Activated T-helper 17 cell treated with anti-CD3 and anti-CD28 coated beads, Interleukin-2, amount 50 U/mL, for 72 hours (primary cell): ENCODE measurements at regions not wholly inside any gene's neighbourhood (a gene's known extent, or its start where the extent isn't known, plus 50 kb on each side); places are given as distances from the start of the nearest gene placed in this dataset.

Source experiments
- ATAC-seq: fragments of 150-1000 bp; cut with Tn5 transposase; replicated peaks from 2 replicates; pipeline ENCODE4 v1.10.0; 2021; ENCODE audit warnings: mild to moderate bottlenecking, moderate library complexity
- H3K27ac Mint-ChIP-seq: one replicate; pipeline ENCODE4 v1.8.0; 2022; ENCODE audit warnings: mixed read lengths
- H3K27me3 Mint-ChIP-seq: one replicate; pipeline ENCODE4 v1.8.0; 2022; ENCODE audit warnings: mixed read lengths
- H3K36me3 Mint-ChIP-seq: one replicate; pipeline ENCODE4 v1.8.0; 2022; ENCODE audit warnings: low read depth, mild to moderate bottlenecking, mixed read lengths
- H3K4me1 Mint-ChIP-seq: one replicate; pipeline ENCODE4 v1.8.0; 2022; ENCODE audit warnings: mixed read lengths
- H3K4me3 Mint-ChIP-seq: one replicate; pipeline ENCODE4 v1.8.0; 2022; ENCODE audit warnings: mild to moderate bottlenecking, mixed read lengths
- H3K9me3 Mint-ChIP-seq: one replicate; pipeline ENCODE4 v1.8.0; 2022; ENCODE audit warnings: mixed read lengths

DNA sequence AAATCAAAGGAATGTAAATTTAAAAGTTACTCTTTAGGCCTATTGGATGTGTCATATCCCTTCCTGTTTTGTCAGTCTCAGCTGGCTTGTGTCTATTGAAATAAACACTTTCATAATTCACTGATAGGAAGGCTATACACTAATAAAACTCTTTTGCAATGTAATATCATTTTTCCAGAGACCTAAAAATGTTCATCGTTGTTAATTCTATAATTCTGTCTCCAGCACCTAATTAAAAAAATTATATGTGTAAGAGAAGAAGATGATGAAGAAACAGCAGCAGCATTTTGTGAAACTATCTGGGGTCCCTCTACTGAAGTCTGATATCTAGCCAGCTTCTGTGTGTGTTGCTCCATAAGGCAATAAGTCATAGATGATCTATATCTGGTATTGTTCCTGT is 602.7 kb downstream of the ETV1 start:
- no peak for ATAC-seq
- Mint-ChIP-seq H3K4me3 (no peak overlapping the region), H3K4me1 (no peaks in the 10 kb centered on the region), H3K27ac (no peak overlapping the region), H3K36me3 (no peaks in the 10 kb centered on the region), H3K27me3 (peaks cover 3% of the 10 kb centered on the region), H3K9me3 (no peaks in the 10 kb centered on the region)

DNA sequence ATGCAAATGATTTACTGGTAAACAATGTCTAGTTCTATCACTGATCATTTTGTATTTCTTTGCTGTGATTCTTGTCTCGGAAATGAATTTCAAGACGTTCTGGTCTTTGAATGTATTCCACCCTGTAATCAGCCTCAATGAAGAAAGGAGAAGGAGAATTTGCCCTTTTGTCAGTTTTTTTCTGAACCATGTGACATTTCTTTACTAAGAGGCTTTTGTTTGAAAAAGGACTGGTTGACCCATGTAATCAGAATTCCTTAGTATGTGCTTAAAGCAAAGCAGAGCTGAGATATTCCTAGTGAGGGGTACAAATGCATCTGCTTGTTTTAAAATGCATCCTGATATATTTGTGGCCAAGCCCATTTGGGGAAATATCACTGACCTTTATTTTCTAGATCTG is 581.6 kb downstream of the ETV1 start:
- Mint-ChIP-seq H3K27ac (no peak overlapping the region), H3K9me3 (no peaks in the 10 kb centered on the region), H3K4me3 (no peak overlapping the region), H3K36me3 (no peaks in the 10 kb centered on the region), H3K4me1 (no peaks in the 10 kb centered on the region), H3K27me3 (no peaks in the 10 kb centered on the region)
- ATAC-seq = no peak

- Mint-ChIP-seq H3K9me3 (no peaks in the 10 kb centered on the region), H3K27ac (no peak overlapping the region)
- no peak for ATAC-seq
Measured at GRCh38 chr7:13411151-13411550, 578.3 kb downstream of the ETV1 start.

GRCh38 chr7:13411636-13412035 is 577.8 kb downstream of the ETV1 start:
- Mint-ChIP-seq H3K4me1 (no peaks in the 10 kb centered on the region), H3K4me3 (no peak overlapping the region), H3K36me3 (no peaks in the 10 kb centered on the region), H3K27ac (no peak overlapping the region), H3K27me3 (no peaks in the 10 kb centered on the region), H3K9me3 (no peaks in the 10 kb centered on the region)
- no peak for ATAC-seq

More at GRCh38 chr7:13411151-13411550, 578.3 kb downstream of the ETV1 start:
- Mint-ChIP-seq H3K4me3 (no peak overlapping the region), H3K27me3 (no peaks in the 10 kb centered on the region), H3K36me3 (no peaks in the 10 kb centered on the region), H3K4me1 (no peaks in the 10 kb centered on the region)

- Mint-ChIP-seq H3K4me1 (no peaks in the 10 kb centered on the region), H3K9me3 (peaks cover 4% of the 10 kb centered on the region), H3K4me3 (no peak overlapping the region), H3K36me3 (no peaks in the 10 kb centered on the region), H3K27ac (no peak overlapping the region), H3K27me3 (no peaks in the 10 kb centered on the region)
- no peak for ATAC-seq
Measured at GRCh38 chr7:13414181-13414580, 575.3 kb downstream of the ETV1 start.

DNA sequence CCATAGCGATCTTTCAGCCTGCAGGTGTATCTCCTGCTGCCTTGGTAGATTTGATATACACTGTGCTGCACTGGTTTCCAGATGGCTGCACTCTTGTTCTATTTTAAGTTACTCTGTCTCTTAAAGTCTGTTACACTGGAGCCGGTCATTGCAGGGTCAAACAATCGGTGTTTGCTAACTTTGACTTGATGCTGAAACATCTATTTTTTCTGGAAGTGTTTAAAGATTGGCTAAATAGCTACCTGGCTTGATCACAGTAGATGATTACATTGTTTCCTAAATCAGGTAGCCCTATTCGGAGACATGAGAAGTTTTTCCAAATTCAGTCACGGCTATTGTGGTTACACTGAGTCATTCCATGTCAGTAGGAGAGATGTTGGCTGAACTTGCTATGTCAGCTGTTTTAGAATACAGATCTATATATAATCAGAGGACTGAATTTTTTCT is 574.8 kb downstream of the ETV1 start:
- Mint-ChIP-seq H3K9me3 (peaks cover 4% of the 10 kb centered on the region), H3K4me3 (no peak overlapping the region), H3K36me3 (no peaks in the 10 kb centered on the region), H3K4me1 (no peaks in the 10 kb centered on the region), H3K27me3 (no peaks in the 10 kb centered on the region), H3K27ac (no peak overlapping the region)
- no peak for ATAC-seq

DNA sequence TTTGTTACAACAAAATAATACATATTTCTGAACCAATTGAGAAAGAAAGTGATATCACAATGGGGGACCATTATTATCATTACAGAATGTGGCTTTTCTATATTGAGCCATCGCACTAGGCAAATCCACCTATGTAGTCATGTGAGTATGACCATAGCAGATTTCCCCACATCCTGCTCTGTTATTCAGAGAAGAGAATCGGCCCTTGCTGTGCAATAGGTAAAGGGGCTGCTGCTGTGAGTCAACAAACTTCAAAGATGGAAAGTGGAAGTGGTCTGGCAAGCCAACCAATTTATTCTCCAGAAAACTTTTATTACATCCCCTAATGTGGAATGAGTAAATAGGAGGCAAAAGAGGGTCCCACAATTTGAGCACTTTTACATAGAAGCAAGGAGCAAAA is 573.4 kb downstream of the ETV1 start:
- H3K4me1 Mint-ChIP-seq = no peaks in the 10 kb centered on the region
- H3K27ac Mint-ChIP-seq = no peak overlapping the region
- ATAC-seq = no peak
- no peak overlapping the region for H3K4me3 Mint-ChIP-seq
- H3K9me3 Mint-ChIP-seq = peaks cover 6% of the 10 kb centered on the region
- H3K36me3 Mint-ChIP-seq = no peaks in the 10 kb centered on the region
- H3K27me3 Mint-ChIP-seq = peaks cover 2% of the 10 kb centered on the region

GRCh38 chr7:13416544-13416943 is 572.9 kb downstream of the ETV1 start:
- ATAC-seq = no peak
- no peak overlapping the region for H3K27ac Mint-ChIP-seq
- H3K4me1 Mint-ChIP-seq = no peaks in the 10 kb centered on the region
- H3K27me3 Mint-ChIP-seq = peaks cover 2% of the 10 kb centered on the region
- H3K4me3 Mint-ChIP-seq = no peak overlapping the region
- H3K36me3 Mint-ChIP-seq = no peaks in the 10 kb centered on the region
- peaks cover 10% of the 10 kb centered on the region for H3K9me3 Mint-ChIP-seq

- Mint-ChIP-seq H3K27me3 (peaks cover 5% of the 10 kb centered on the region), H3K4me1 (no peaks in the 10 kb centered on the region), H3K27ac (no peak overlapping the region), H3K36me3 (no peaks in the 10 kb centered on the region), H3K4me3 (no peak overlapping the region), H3K9me3 (peaks cover 10% of the 10 kb centered on the region)
- ATAC-seq = no peak
Measured at GRCh38 chr7:13420726-13421125, 568.7 kb downstream of the ETV1 start.

GRCh38 chr7:13421776-13422175 is 567.7 kb downstream of the ETV1 start:
- no peak overlapping the region for H3K4me3 Mint-ChIP-seq
- H3K27me3 Mint-ChIP-seq = peaks cover 5% of the 10 kb centered on the region
- H3K36me3 Mint-ChIP-seq = no peaks in the 10 kb centered on the region
- ATAC-seq = no peak
- H3K9me3 Mint-ChIP-seq = peaks cover 10% of the 10 kb centered on the region
- no peak overlapping the region for H3K27ac Mint-ChIP-seq
- no peaks in the 10 kb centered on the region for H3K4me1 Mint-ChIP-seq

DNA sequence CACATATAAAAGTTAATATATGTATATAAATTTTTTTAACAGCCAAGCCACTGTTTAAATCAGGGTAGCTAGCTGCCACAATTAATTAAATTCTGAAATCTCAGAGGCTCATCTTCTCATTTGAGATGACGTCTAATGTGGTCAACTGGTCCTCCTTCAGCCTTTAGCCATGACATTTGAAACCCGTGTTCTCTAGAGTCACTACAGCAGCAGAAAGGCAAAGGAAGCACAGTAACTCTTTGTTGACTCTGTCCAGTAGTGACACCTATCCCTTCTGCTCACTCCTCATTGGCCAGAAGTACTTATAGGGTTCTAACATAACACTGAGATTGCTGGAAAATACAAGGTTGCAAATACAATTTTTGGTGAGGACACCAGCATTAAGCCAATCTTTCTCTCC is 555.5 kb downstream of the ETV1 start:
- peaks cover 3% of the 10 kb centered on the region for H3K9me3 Mint-ChIP-seq
- no peaks in the 10 kb centered on the region for H3K36me3 Mint-ChIP-seq
- H3K4me1 Mint-ChIP-seq = no peaks in the 10 kb centered on the region
- no peak overlapping the region for H3K27ac Mint-ChIP-seq
- ATAC-seq = no peak
- no peak overlapping the region for H3K4me3 Mint-ChIP-seq
- peaks cover 4% of the 10 kb centered on the region for H3K27me3 Mint-ChIP-seq

DNA sequence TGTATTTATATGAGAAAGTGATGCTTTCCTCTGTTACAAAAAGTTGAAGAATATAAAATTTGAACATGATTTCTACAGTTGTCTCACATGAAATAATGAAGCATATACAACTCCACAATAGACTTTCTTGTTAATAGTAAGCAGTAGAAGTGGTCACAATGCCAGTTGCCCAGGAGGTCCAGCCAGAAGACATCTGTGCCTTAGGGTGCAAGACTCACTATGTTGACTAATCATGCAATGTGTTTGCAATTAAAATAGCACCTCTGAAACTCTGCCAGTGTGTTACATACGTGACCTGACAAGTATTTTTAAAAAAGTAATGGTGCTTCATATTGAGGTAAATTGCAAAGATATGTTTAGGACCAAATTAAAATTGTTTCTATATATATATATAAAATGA is 547.2 kb downstream of the ETV1 start:
- peaks cover 4% of the 10 kb centered on the region for H3K27me3 Mint-ChIP-seq
- H3K27ac Mint-ChIP-seq = no peak overlapping the region
- no peak overlapping the region for H3K4me3 Mint-ChIP-seq
- H3K9me3 Mint-ChIP-seq = peaks cover 3% of the 10 kb centered on the region
- H3K36me3 Mint-ChIP-seq = no peaks in the 10 kb centered on the region
- no peaks in the 10 kb centered on the region for H3K4me1 Mint-ChIP-seq
- no peak for ATAC-seq

DNA sequence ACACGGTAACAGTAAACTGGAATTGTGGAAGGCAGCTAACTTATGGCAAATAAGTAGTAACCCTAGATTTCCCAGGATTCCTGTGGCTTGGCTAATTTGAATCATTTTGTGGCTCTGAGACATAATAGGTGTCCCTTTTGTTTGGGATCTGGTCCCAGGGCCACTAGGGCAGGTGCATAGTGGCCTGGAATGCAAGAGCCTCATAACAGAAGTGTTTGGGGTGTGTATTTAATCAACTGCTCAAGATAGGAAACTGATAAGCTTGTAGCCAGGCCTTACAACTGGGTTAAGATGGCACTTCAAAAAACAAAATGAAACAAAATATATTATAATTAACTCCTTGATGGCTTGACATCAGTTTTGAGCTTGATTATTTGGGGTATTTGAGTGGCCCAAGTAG is 541.8 kb downstream of the ETV1 start:
- no peaks in the 10 kb centered on the region for H3K4me1 Mint-ChIP-seq
- H3K36me3 Mint-ChIP-seq = no peaks in the 10 kb centered on the region
- no peak overlapping the region for H3K4me3 Mint-ChIP-seq
- H3K27ac Mint-ChIP-seq = no peak overlapping the region
- no peaks in the 10 kb centered on the region for H3K27me3 Mint-ChIP-seq
- H3K9me3 Mint-ChIP-seq = no peaks in the 10 kb centered on the region
- ATAC-seq = no peak

DNA sequence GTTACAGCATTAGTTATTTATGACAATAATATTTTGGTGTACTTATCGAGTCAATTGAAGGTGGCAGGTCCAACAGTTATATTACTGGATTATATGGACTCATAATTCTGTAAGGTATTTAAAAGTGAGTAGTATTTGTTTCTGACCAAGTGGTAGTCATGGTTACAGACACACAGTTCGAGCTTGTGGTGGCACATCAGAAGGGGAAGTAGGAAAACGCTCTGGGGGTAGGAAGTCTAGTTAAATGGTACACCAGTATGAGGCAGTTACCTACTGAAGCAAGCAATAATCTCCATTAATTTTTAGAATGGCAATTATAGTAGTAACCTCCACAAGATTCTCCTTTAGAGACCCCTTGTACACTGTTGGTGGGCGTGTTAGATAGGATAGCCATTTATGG is 541.2 kb downstream of the ETV1 start:
- Mint-ChIP-seq H3K27ac (no peak overlapping the region), H3K9me3 (no peaks in the 10 kb centered on the region), H3K4me1 (no peaks in the 10 kb centered on the region), H3K27me3 (no peaks in the 10 kb centered on the region), H3K36me3 (no peaks in the 10 kb centered on the region), H3K4me3 (no peak overlapping the region)
- no peak for ATAC-seq

DNA sequence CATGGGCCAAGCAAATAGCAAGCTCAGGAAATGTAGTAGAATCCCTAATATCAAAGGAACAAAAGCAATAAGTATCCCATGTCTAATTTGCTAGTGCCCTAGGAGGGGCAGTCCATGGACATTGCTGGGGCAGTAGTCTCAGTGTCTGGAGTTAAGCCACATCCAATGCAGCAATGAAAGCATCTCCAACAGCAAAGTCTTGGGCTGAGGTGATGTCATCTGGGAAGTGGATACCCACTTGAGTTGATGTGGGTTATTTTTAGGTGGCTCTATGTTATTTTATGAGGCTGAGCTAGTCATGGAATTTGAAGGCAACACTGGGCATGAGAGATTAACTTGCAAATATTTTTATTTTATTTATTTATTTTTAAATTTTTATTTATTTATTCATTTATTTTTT is 540.0 kb downstream of the ETV1 start:
- Mint-ChIP-seq H3K4me3 (no peak overlapping the region), H3K27ac (no peak overlapping the region), H3K27me3 (no peaks in the 10 kb centered on the region), H3K4me1 (no peaks in the 10 kb centered on the region), H3K36me3 (no peaks in the 10 kb centered on the region), H3K9me3 (no peaks in the 10 kb centered on the region)
- no peak for ATAC-seq

GRCh38 chr7:13454916-13455592 is 534.4 kb downstream of the ETV1 start:
- H3K9me3 Mint-ChIP-seq = no peaks in the 10 kb centered on the region
- H3K4me3 Mint-ChIP-seq = no peak overlapping the region
- H3K27me3 Mint-ChIP-seq = no peaks in the 10 kb centered on the region
- H3K27ac Mint-ChIP-seq = no peak overlapping the region
- H3K4me1 Mint-ChIP-seq = no peaks in the 10 kb centered on the region
- ATAC-seq = no peak
- H3K36me3 Mint-ChIP-seq = no peaks in the 10 kb centered on the region
